ENCODE measurements at regions not wholly inside any gene's neighbourhood (a gene's known extent, or its start where the extent isn't known, plus 50 kb on each side); places are given as distances from the start of the nearest gene placed in this dataset.

DNA sequence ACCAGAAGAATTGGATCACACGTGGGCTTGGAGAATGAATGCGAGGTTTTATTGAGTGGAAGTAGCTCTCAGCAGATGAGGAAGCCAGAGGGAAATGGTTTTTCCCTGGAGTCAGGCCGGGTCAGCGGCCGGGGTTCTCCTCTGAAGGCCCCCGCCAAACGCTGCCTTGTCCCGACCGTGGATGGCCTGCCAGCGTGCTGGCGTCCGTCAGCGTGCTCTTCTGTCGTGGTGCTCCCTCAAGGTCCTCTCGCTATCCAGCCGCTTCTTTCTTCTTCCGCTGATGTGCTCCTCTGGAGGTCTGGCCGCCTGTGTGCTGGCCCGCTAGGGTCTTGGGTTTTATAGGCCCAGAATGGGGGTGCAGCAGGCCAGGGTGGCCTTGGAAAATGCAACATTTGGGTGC is 632.2 kb downstream of the TRAM1L1 start:
- TF ChIP-seq REST (IDR thresholded peaks at IDR 0.05; ENCODE audit: insufficient read depth in 1 of 2, low read depth in 2 of 2, low read length in 2 of 2) (no peak), FOXP2 (optimal IDR thresholded peaks at IDR 0.05; ENCODE audit: borderline replicate concordance, extremely low read depth, extremely low read length, insufficient read depth) (no peak), TAF1 (IDR thresholded peaks at IDR 0.05; ENCODE audit: borderline replicate concordance, insufficient read depth, low read length) (no peak), POLR2AphosphoS5 (IDR thresholded peaks at IDR 0.05; ENCODE audit: low read depth, low read length) (no peak), SIN3A (IDR thresholded peaks at IDR 0.05; ENCODE audit: borderline replicate concordance, insufficient read depth, low read length) (no peak)

DNA sequence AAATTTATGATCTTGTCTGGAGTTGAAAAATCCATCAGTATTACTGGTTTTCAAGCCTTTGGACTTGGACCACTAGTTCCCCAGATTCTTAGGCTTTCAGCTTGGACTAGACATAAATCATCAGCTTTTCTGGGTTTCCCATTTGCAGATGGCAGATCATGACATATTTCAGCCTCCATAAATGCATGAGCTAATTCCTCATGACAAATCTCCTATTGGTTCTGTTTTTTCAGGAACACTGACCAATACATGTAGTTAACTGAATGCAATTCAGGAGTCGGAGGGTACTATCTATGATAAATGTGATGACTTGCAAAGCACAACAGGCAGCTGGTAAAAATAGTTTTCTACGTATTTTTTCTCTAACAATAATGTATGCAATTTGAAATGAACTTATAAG is 635.6 kb downstream of the TRAM1L1 start:
- TF ChIP-seq TAF1 (IDR thresholded peaks at IDR 0.05; ENCODE audit: borderline replicate concordance, insufficient read depth, low read length) (no peak), POLR2AphosphoS5 (IDR thresholded peaks at IDR 0.05; ENCODE audit: low read depth, low read length) (no peak), FOXP2 (optimal IDR thresholded peaks at IDR 0.05; ENCODE audit: borderline replicate concordance, extremely low read depth, extremely low read length, insufficient read depth) (no peak), SIN3A (IDR thresholded peaks at IDR 0.05; ENCODE audit: borderline replicate concordance, insufficient read depth, low read length) (no peak)

DNA sequence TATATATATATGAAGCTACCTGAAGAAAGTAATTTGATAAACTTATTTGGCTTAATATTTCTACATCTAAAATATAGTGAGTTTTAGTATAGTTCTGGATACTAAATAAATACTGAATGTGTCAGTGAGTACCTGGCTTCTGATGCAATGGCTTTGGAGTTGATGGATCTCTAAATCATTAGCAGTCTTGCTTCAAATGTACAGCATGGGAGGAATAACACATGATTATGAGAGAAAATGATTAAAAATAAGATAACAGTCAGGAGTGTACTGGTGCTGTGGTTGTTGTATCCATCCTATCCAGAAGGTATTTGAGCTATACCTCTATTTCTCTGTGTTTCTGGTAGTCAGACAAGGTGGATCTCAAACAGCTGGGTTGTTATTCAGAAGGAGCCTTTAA is 641.3 kb downstream of the TRAM1L1 start:
- TF ChIP-seq SIN3A (IDR thresholded peaks at IDR 0.05; ENCODE audit: borderline replicate concordance, insufficient read depth, low read length) (no peak), TAF1 (IDR thresholded peaks at IDR 0.05; ENCODE audit: borderline replicate concordance, insufficient read depth, low read length) (no peak), REST (IDR thresholded peaks at IDR 0.05; ENCODE audit: insufficient read depth in 1 of 2, low read depth in 2 of 2, low read length in 2 of 2) (no peak), POLR2AphosphoS5 (IDR thresholded peaks at IDR 0.05; ENCODE audit: low read depth, low read length) (no peak), FOXP2 (optimal IDR thresholded peaks at IDR 0.05; ENCODE audit: borderline replicate concordance, extremely low read depth, extremely low read length, insufficient read depth) (no peak)

GRCh38 chr4:116438981-116439729 is 646.2 kb downstream of the TRAM1L1 start:
- TF ChIP-seq SIN3A (IDR thresholded peaks at IDR 0.05; ENCODE audit: borderline replicate concordance, insufficient read depth, low read length) (no peak), FOXP2 (optimal IDR thresholded peaks at IDR 0.05; ENCODE audit: borderline replicate concordance, extremely low read depth, extremely low read length, insufficient read depth) (no peak), REST (IDR thresholded peaks at IDR 0.05; ENCODE audit: insufficient read depth in 1 of 2, low read depth in 2 of 2, low read length in 2 of 2) (no peak), POLR2AphosphoS5 (IDR thresholded peaks at IDR 0.05; ENCODE audit: low read depth, low read length) (no peak), TAF1 (IDR thresholded peaks at IDR 0.05; ENCODE audit: borderline replicate concordance, insufficient read depth, low read length) (no peak)

DNA sequence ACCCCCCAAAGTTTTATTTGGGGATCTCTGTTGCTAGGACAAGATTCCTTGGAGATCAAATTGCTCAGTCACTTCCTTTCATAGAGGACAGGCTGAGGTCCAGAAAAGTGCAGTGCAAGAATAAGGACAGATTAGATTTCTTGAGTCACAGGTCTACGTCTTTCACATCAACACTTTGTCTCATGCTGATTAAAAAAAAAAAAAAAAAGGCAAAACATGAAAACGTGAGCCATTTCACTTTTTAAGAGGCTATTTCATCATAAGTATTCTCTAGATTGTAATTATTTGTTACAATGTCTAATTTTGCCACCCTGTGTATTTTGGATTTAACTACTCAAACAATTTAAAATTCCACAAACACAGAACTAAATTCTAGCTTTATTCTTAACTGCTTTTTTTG is 647.0 kb downstream of the TRAM1L1 start:
- TF ChIP-seq TAF1 (IDR thresholded peaks at IDR 0.05; ENCODE audit: borderline replicate concordance, insufficient read depth, low read length) = no peak
- TF ChIP-seq REST (IDR thresholded peaks at IDR 0.05; ENCODE audit: insufficient read depth in 1 of 2, low read depth in 2 of 2, low read length in 2 of 2) = no peak
- no peak for TF ChIP-seq POLR2AphosphoS5 (IDR thresholded peaks at IDR 0.05; ENCODE audit: low read depth, low read length)
- TF ChIP-seq FOXP2 (optimal IDR thresholded peaks at IDR 0.05; ENCODE audit: borderline replicate concordance, extremely low read depth, extremely low read length, insufficient read depth) = no peak
- no peak for TF ChIP-seq SIN3A (IDR thresholded peaks at IDR 0.05; ENCODE audit: borderline replicate concordance, insufficient read depth, low read length)

All from PFSK-1 (cell line).